ENCODE measurements at regions not wholly inside any gene's neighbourhood (a gene's known extent, or its start where the extent isn't known, plus 50 kb on each side); places are given as distances from the start of the nearest gene placed in this dataset.
A peak's percentile ranks its signal among the peaks of the same experiment; 100 is the strongest.

DNA sequence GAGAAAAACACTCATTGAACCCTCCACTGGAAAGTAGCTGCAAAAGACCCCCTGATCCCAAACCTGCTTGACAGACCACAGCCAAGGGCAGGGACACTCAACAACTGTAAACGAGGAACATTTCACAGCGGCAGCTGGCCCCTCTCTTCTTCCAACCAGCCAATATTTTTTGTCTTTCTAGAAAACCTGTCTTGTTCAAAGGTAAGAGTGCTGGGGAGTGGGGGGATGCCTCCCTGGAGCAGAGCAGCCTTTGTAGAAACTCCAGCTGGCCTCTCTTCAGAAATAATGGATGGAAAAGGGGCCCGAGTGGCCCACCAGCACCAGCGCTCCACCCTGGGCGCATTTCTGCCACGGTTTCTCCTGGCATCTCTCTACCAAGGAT lies 384.0 kb downstream of the RRAGC start:
- no peaks in the 10 kb centered on the region for H4K20me1 ChIP-seq (ENCODE audit: insufficient read depth, low read length)
- no peaks in the 10 kb centered on the region; the same call in 1 of the 2 replicates for H3K36me3 ChIP-seq (ENCODE audit: insufficient read depth, low read length)
- peaks cover 13% of the 10 kb centered on the region for H3K9me3 ChIP-seq (ENCODE audit: low read length)
- no peaks in the 10 kb centered on the region for H3K79me2 ChIP-seq (ENCODE audit: insufficient read depth, low read depth, low read length)
- H3K4me1 ChIP-seq (ENCODE audit: insufficient read depth, low read length, poor library complexity, severe bottlenecking): peaks cover 47% of the 10 kb centered on the region
- H3K9me2 ChIP-seq (ENCODE audit: insufficient read depth, low read length): no peaks in the 10 kb centered on the region
- ChIA-PET POLR2A (interaction anchor here (0.7 to 1.5 kb wide), 2 partner anchors 14 to 15 kb away, joined by 4 read pairs; no protein-coding TSS in a partner anchor), CTCF (ENCODE audit: unreplicated experiment) (interaction anchor here (0.6 kb wide), 1 partner anchor 30 kb away, joined by 3 read pairs; no protein-coding TSS in a partner anchor)
- DNase-seq (ENCODE audit: low spot score): no peak
- H3K4me3 ChIP-seq (ENCODE audit: low read depth, low read length, poor library complexity, severe bottlenecking): peak overlapping the region; percentile 58
- no TSS peak for BruUV-seq (replicated peaks)
- TF ChIP-seq CTCF (conservative IDR thresholded peaks at IDR 0.05; ENCODE audit: low read length): no peak
- no peak for TF ChIP-seq EZH2phosphoT487 (IDR thresholded peaks at IDR 0.05; ENCODE audit: borderline replicate concordance, low read depth, low read length)
- intact Hi-C loops (cut with micrococcal nuclease; ENCODE audit: unreplicated experiment): no loop called here
- H3K27ac ChIP-seq (ENCODE audit: low read depth, low read length, poor library complexity, severe bottlenecking): peak overlapping the region; percentile 90
- peak overlapping the region; percentile 59; the same call in 1 of the 2 replicates for H2AFZ ChIP-seq (ENCODE audit: low read length)
- peak overlapping the region; percentile 77 for H3K4me2 ChIP-seq (ENCODE audit: low read length)

- H3K79me2 ChIP-seq (ENCODE audit: insufficient read depth, low read depth, low read length): no peaks in the 10 kb centered on the region
- peaks cover 47% of the 10 kb centered on the region for H3K4me1 ChIP-seq (ENCODE audit: insufficient read depth, low read length, poor library complexity, severe bottlenecking)
- no peaks in the 10 kb centered on the region for H3K9me2 ChIP-seq (ENCODE audit: insufficient read depth, low read length)
- intact Hi-C loops (cut with micrococcal nuclease; ENCODE audit: unreplicated experiment): no loop called here
- TF ChIP-seq CTCF (conservative IDR thresholded peaks at IDR 0.05; ENCODE audit: low read length) (no peak), EZH2phosphoT487 (IDR thresholded peaks at IDR 0.05; ENCODE audit: borderline replicate concordance, low read depth, low read length) (no peak)
- ChIA-PET POLR2A (interaction anchor here (0.6 to 1.5 kb wide), 4 partner anchors 11 to 28 kb away, joined by 3 to 4 read pairs (median 4); no protein-coding TSS in a partner anchor), CTCF (ENCODE audit: unreplicated experiment) (no interaction called here)
- H3K4me3 ChIP-seq (ENCODE audit: low read depth, low read length, poor library complexity, severe bottlenecking): peak overlapping the region; percentile 58
- BruUV-seq (replicated peaks): no TSS peak
- peak overlapping the region; percentile 77 for H3K4me2 ChIP-seq (ENCODE audit: low read length)
- no peaks in the 10 kb centered on the region; the same call in 1 of the 2 replicates for H3K36me3 ChIP-seq (ENCODE audit: insufficient read depth, low read length)
- H3K27ac ChIP-seq (ENCODE audit: low read depth, low read length, poor library complexity, severe bottlenecking): peak overlapping the region; percentile 90
- peaks cover 14% of the 10 kb centered on the region for H3K9me3 ChIP-seq (ENCODE audit: low read length)
- no peaks in the 10 kb centered on the region for H4K20me1 ChIP-seq (ENCODE audit: insufficient read depth, low read length)
- peak; percentile 94 for DNase-seq (ENCODE audit: low spot score)
- H2AFZ ChIP-seq (ENCODE audit: low read length): peak overlapping the region; percentile 59
Measured at GRCh38 chr1:38474738-38475623, 384.6 kb downstream of the RRAGC start.

GRCh38 chr1:38466487-38466886 lies 393.1 kb downstream of the RRAGC start:
- BruUV-seq (replicated peaks): no TSS peak
- DNase-seq (ENCODE audit: low spot score): no peak
- H3K4me1 ChIP-seq (ENCODE audit: insufficient read depth, low read length, poor library complexity, severe bottlenecking): no peaks in the 10 kb centered on the region
- H3K4me3 ChIP-seq (ENCODE audit: low read depth, low read length, poor library complexity, severe bottlenecking): no peak overlapping the region
- H3K4me2 ChIP-seq (ENCODE audit: low read length): no peak overlapping the region
- CTCF ChIA-PET (ENCODE audit: unreplicated experiment): no interaction called here
- H4K20me1 ChIP-seq (ENCODE audit: insufficient read depth, low read length): no peaks in the 10 kb centered on the region
- intact Hi-C loops (cut with micrococcal nuclease; ENCODE audit: unreplicated experiment): no loop called here
- H3K79me2 ChIP-seq (ENCODE audit: insufficient read depth, low read depth, low read length): no peaks in the 10 kb centered on the region
- H3K36me3 ChIP-seq (ENCODE audit: insufficient read depth, low read length): no peaks in the 10 kb centered on the region
- peaks cover 6% of the 10 kb centered on the region for H3K9me3 ChIP-seq (ENCODE audit: low read length)
- no peak overlapping the region for H2AFZ ChIP-seq (ENCODE audit: low read length)
- TF ChIP-seq EZH2phosphoT487 (IDR thresholded peaks at IDR 0.05; ENCODE audit: borderline replicate concordance, low read depth, low read length): no peak
- no peak for TF ChIP-seq CTCF (conservative IDR thresholded peaks at IDR 0.05; ENCODE audit: low read length)
- no peak overlapping the region for H3K27ac ChIP-seq (ENCODE audit: low read depth, low read length, poor library complexity, severe bottlenecking)
- POLR2A ChIA-PET: no interaction called here
- no peaks in the 10 kb centered on the region for H3K9me2 ChIP-seq (ENCODE audit: insufficient read depth, low read length)
